Brain pericyte (primary cell): ENCODE measurements at regions not wholly inside any gene's neighbourhood (a gene's known extent, or its start where the extent isn't known, plus 50 kb on each side); places are given as distances from the start of the nearest gene placed in this dataset.

Source experiments
- DNase-seq: peaks from one replicate; pipeline ENCODE4 v3.0.0-alpha.2; 2012; ENCODE audit warnings: low read depth, low spot score

DNA sequence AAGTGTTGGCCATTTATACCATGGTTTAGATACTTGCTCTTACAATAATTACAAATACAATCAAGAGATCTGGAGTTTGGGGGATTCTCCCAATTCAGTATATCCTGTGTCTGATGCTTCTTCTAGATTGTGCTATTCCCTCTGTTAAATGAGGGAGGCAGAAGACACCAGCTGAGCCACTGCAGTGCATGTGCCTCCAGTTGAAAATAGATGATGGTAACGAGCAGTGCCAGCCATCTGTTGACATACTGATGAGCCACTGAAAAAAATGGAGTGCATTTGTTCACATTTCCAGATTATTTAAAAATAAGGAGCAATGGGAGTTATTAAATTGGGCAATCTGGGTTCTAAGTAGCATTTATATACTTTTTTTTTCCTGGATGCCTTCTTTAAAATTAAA, 1428.0 kb upstream of the TENM4 start:
- DNase-seq = no peak

- DNase-seq = no peak
Observed at GRCh38 chr11:80862011-80862410, 1421.2 kb upstream of the TENM4 start.

DNA sequence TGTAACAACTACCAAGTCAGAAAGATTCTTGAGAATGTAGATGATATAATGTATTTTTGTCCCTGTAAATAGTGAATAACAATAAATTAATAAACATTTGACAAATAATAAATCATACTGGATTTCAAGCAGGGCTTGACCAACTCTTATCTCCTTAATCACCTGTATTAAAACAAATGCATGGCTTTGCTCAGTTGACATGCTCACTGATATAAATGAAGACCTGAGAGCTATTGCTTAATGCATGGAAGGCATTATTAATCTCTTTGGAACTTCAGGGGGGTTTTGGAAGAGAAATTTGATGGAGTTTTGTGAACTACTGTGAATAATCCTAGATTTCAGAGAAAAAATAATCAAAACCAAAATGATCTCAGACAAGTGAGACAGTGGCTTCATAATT, 1420.4 kb upstream of the TENM4 start:
- no peak for DNase-seq

GRCh38 chr11:80860632-80861031, 1419.8 kb upstream of the TENM4 start:
- peak; percentile 1 for DNase-seq

- no peak for DNase-seq
Observed at GRCh38 chr11:80856066-80856465, 1415.2 kb upstream of the TENM4 start.

- DNase-seq = no peak
Observed at GRCh38 chr11:80855426-80855825, 1414.6 kb upstream of the TENM4 start.

DNA sequence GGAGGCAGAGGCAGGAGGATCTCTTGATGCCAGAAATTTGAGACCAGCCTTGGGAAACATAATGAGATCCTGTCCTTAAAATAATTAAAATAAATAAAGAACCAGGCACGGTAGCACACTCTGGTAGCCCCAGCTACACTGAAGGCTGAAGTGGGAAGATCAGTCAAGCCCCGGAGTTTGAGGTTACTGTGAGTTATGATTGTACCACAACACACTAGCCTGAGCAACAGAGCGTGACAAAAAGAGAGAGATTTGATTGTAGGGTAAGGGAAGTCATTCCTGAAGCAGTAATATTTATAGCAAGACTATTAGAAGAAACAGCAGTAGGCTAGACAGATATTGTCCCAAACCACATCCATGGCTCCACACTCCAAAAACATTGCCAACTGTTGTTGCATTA, 1408.4 kb upstream of the TENM4 start:
- no peak for DNase-seq

DNA sequence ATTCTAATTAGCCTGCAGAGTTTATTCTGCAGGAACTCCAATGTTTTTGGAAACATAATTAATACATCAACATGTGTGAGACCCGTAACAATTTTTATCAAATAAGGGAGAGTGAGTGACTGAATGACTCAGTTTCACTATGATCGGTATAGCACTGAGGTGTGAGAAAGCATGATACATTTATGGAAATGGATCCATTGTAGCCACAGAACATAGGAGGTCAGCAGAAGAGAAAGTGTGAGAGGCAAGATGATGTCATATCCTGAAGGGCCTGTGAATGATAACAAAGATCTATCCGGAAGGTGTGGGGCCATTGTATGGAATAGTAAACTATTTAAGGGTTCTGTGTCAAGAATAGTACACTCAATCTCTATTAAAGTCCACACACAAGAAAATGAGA, 1406.1 kb upstream of the TENM4 start:
- DNase-seq = no peak

DNA sequence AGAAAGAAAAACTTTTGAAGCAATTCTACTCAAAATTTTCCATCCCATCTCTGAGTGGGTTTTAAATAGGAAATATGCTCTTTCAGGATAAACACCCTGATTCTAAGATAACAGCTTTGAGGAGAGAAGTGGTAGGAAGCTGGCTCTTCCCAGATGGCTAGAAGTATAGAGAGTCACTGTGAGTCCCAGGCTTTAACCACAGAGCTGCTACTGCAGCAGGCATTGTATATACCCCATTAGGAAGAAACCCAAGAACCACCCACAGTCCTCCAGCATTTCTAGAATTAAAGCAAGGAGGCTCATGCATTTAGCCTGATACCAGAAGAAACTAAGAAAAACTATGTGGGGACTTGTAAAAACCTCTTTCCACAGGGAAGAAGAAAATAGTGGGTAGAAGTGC, 1405.6 kb upstream of the TENM4 start:
- no peak for DNase-seq

DNA sequence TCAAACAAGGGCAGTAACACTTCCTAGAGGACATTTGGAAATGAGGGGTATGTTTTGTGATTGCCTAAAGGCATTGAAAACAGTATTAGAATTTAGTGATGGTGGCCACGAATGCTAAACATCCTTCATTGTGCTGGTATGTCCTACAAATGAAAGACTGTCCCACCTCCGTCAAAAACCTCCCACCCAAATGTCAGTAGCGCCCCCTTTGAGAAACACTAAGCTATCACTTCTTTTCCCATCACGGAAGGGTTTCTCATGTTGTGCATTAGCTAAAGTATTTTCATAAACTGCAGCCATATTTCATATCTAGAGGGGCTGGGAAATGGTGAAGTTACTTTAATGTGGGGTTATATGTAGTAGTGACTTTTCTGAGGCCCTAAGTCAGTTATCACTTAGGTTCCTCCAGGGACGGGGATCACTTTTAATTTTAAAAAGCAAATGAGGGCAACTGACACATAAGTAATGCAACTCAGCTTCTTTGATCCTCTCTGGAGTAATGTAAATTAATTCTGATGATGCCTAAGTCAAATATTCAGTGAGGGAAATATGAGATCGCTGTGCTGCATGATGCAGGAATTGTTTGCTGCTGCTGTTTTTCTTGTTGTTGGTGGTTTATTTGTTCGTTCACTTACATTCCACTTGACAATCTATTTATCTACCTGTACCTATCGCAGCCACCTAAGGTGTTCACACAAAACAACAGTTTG, 1403.4 kb upstream of the TENM4 start:
- no peak for DNase-seq

DNA sequence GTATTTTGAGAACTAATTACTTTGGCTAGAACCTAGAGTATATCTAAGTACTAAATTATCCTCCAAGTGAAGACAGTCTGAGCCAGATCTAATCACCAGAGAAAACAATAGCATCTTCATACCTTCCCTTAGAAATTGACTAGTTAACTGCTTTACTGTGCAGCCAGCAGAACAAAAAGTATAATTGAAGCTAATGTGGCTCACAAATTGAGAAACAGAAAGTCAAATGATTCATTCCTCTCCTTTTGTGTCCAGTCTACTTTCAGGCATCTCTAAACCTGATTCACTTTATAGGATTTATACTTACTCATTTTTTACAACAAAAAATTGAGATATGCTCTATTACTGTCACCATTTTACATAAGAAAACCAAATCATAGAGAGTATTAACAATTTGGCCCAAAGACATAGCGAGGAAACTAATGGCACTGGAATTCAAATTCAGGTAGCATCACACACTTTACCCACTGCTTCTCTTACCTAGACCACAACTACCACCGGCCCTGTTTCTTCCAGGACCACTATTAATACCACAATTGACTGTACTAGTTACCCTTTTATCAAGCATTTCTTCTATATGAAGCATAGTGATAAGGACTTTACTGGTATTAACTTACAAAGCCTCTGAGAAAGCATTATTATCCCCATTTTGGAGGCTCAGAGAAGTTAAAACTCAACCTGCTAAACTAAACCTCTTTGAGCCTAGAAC, 1402.6 kb upstream of the TENM4 start:
- no peak for DNase-seq

GRCh38 chr11:80842246-80842645, 1401.4 kb upstream of the TENM4 start:
- no peak for DNase-seq

- no peak for DNase-seq
Observed at GRCh38 chr11:80841675-80842074, 1400.8 kb upstream of the TENM4 start.

- no peak for DNase-seq
Observed at GRCh38 chr11:80838153-80838552, 1397.3 kb upstream of the TENM4 start.

DNA sequence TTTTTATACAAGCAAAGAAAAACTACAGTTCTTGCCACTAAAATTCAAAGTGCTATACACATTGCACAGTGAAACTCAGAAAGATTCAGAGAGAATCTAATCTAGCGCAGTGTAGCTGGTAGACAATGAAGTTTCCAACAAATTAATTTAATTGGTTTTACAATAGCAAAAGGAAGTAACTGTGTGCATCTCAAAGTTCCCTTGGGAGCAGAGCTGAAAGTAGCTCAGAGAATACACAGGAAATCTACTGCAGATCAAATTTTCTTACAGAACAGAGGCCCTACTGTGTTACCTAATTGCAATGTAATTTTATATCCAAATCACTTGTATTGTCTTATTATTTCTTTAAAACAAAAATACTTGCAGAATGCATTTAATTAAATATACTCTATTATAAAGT, 1396.2 kb upstream of the TENM4 start:
- DNase-seq = no peak

GRCh38 chr11:80831374-80831773, 1390.5 kb upstream of the TENM4 start:
- no peak for DNase-seq

DNA sequence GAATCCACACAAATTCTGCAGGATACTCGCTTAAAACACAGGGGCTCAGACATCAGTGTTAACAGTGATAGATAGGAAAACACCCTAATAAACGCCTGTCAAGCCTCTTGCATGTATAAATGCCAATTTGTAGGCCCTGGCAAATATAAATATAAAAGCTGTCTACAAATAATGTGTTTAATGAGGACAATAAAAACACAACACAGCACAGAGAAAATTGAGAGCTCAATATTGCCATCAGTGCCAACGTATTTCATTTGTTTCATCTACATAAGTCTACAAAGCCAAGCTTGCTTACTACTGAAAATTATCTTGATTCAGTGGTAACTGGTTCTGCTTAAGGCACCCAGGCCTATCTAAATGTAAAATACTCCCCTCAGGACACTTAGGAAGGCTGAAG, 1387.0 kb upstream of the TENM4 start:
- DNase-seq = no peak

- DNase-seq = no peak
Observed at GRCh38 chr11:80826808-80827207, 1386.0 kb upstream of the TENM4 start.

DNA sequence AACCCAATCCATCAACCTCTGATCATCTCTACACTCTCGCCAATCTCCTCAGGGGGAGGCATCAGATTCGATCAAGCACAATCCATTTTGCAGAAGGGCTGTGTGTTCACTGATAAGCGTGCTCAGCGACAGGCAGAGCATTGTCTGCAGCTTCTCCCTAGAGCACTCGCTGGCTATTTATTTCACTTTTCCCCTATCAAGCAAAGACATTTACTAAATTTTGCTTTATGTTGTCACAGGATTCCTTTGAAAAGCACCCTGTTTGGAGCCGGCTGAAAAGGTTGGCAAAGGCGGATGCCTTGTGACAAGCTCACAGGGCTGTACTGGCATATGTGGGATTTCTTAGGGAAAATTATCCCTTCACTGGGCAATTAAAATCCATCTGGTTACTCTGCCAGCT, 1381.5 kb upstream of the TENM4 start:
- DNase-seq = no peak

DNA sequence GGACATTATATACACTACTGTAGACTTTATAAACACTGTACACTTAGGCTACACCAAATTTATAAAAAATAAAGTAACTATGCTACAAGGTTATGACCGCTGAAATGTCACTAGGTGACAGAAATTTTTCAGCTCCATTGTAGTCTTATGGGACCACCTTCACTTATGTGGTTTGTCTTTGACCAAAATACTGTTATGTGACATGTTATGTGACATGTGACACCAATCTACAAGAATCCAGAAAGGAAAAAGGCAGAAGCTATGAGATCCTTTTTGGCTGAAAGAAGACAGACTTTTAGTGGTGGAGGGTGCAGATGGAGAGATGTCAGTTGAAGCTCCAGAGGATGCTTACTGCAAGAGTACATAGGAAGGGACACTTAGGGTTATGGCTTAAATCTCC, 1378.4 kb upstream of the TENM4 start:
- DNase-seq = no peak

GRCh38 chr11:80816966-80817365, 1376.1 kb upstream of the TENM4 start:
- DNase-seq = no peak

- no peak for DNase-seq
Observed at GRCh38 chr11:80816454-80816847, 1375.6 kb upstream of the TENM4 start.

DNA sequence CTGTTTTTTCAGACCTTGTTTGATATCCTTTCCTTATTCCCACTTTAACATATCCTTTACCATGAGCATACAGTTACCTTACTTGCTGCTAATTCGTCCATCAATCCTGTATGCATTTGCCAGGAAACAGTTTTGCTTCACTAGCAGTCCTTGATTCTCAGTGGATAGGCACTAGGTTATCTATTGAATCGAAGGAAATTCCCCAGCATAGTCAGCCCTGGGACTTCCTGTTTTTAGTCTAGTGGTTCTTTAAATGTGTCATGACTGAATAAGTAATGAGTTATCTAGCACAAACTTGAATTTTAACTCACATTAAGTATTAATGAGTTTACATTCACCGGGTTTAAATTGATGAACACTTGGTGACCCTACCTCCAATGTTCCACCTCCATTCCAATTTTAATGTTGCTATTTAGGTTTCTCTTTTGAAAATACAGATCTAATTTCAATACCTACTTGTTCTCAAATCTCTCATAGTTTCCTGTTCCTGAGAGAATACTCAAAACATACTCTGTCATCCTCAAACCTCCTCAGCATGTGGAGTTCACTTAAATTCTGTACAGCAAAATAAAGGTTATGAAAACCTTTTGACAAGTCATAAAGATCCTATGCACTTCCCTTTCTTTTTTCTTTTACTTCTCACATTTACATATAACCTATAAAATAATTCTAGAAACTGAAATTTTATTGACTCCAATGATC, 1375.1 kb upstream of the TENM4 start:
- DNase-seq = no peak
